Stimulated activated CD8-positive, alpha-beta memory T cell treated with anti-CD3 and anti-CD28 coated beads, Interleukin-4, amount 100 ng/mL, for 48 hours (primary cell): ENCODE measurements at regions not wholly inside any gene's neighbourhood (a gene's known extent, or its start where the extent isn't known, plus 50 kb on each side); places are given as distances from the start of the nearest gene placed in this dataset.

Experiments
- DNase-seq: peaks from one replicate; pipeline ENCODE4 v3.0.0-alpha.2; 2020

DNA sequence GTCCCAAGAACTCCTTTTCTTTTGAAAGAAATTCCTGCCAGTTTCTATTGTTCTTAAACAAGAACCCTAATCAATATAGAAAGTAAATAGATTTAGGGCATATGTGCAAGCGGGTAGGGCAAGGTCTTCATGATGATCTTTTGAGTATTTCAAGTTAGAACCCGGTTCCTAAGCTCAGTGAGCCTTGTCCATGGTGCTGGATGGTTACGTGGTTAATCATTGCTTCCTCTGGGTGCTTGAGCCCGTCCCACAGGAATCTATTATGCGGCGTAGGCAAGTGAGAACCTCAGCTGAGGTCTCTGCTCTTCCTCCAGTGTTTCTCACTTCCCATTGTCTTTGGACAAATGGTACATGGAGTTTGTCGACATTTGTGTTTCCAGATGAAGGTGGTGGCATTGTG, 580.8 kb upstream of the EEF2KMT start:
- no peak for DNase-seq

DNA sequence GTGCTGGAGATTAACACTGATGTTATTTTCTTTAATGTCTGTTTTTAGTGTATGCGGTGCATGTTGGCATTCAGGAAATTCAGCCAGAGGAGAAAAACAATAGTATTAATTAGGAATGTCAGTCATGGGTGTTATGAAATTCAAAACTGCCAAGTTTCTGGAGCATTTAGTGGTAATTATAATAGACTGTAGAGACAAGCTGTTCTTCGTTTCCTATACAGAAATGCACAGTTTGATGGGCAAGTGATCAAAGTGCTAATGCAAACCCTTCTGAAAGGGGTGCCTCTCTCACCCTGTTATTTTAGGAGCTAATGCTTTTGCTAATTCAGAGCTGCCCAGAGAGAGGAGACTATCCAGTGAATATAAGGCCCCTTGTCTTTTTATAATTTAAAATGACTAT, 573.8 kb upstream of the EEF2KMT start:
- DNase-seq, result no peak

DNA sequence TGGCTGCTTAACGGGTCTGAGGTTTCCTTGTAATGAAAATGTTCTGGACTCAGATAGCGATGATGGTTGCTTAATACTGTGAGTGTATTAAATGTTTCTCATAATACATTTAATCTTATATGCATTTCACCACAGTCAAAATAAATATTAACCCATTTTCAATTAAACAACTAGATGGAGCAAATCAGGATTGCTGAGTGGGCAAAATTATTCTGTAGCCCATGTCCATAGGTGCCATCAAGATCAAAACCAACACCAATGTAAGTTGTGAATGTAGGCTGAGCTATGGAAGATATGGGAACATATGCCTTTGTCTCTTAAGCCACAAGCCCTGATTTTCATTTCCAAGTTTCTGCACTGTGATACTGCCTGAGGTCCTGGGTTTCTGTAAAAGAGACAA, 572.6 kb upstream of the EEF2KMT start:
- no peak for DNase-seq

DNA sequence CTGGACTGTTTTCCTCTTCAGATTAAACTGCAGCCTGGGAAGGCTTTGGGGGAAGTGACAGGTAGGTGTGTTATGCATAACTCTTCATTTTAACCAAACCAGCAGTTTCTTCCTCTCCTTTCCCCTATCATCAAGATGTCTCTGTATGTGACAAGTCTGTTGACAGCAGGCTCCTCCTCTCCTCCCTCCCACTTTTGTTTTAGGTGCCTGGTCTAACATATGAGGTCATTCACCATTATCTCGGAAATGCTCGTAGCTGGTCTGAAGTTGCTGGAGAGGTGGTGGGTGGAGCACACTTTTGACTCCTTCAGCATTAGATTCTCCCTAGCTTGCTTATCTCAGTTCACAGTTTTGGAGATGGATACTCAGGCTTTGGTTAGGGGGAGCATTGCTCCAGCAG, 571.0 kb upstream of the EEF2KMT start:
- no peak for DNase-seq

DNA sequence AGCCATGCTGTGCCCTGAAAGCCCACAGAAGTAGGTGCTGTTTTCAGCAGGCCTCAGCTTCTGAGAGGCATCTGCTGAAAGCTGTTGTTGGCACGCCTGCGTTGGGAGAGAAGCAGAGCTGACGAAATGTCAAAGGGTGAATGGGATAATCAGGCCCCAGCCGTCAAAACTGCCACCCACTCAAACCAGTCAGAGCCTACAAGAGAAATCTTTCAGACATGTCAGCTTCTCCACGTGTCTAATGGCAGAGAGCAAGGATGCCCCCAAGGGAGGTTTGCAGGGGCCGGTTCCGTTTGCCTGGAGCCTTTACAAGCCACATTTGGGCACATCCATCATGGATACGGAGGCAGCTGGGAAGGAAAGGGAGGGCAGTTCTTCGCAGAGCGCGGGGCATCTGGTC, 568.2 kb upstream of the EEF2KMT start:
- no peak for DNase-seq

DNA sequence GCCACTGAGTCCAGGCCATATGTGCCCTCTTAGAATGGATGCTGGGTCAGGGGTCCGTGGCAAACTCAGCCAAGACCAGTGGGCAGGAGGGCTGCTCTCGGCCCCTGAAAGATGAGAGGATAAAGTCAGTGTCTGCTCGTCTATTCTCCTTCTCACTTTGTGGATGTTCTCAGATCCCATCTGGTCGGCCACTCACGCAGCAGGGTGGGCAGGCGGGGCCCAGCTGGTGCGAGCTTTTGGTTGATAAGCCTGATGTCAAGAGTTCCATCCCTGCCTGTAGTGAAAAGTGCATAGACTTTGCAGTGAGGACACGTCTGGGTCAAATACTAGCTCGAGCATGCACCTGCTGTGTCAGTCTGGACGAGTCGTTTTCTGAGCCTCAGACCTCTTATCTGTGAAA, 556.2 kb upstream of the EEF2KMT start:
- DNase-seq, result no peak

DNA sequence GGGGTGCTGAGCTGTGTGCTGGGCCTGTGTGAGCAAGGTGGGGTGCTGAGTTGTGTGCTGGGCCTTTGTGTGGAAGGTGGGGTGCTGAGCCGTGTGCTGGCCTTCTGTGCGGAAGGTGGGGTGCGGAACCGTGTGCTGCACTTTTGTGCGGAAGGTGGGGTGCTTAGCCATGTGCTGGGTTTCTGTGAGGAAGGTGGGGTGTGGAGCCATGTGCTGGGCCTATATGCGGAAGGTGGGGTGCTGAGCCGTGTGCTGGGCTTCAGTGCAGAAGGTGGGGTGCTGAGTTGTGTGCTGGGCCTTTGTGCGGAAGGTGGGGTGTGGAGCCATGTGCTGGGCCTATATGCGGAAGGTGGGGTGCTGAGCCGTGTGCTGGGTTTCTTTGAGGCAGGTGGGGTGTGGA, 555.4 kb upstream of the EEF2KMT start:
- DNase-seq, result no peak

DNA sequence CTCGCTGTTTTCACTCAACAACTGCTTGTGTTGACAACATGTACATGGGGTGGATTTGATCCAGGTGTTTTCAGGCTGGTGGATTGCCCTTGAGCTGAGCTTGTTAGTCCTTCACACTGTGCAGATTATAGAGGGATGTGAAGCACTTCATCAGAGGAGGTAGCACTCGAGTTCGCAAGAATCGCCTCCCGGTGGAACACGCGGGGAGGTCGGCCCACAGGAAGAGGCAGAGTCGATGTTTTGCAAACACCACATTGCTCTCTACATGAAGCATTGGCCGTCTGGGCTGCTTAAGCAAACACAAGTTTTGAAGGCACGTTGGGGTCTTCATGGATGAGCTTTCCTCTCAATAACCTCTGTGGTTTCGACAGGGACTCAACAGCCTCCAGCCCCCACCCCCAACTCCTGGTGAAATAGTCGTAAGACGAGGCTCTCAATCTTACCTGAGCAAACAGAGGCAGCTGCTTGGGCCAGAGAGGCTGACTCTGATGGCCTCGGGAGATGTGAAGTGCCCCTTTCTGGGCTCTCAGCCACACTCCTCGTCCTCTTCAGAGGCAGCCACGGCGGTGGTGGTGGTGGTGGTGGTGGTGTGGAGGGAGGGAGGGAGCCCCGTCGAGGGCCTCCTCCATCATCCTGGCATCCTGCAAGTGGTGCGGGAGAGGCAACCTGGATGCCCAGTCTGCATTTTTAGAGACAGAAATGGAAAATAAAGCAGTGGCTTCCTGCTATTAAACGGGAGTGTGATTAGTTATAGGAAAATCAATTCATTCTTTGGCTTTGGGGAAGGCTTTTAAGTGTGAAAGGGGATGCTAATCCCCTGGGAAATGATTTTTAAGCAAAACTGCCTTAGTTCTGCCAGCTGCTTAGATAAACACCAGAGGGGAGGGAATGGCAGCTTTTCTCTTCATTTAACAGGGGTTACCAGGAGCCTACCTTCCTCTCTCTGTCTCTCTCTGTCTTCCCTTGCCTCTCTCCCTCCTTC, 552.5 kb upstream of the EEF2KMT start:
- DNase-seq, result no peak

DNA sequence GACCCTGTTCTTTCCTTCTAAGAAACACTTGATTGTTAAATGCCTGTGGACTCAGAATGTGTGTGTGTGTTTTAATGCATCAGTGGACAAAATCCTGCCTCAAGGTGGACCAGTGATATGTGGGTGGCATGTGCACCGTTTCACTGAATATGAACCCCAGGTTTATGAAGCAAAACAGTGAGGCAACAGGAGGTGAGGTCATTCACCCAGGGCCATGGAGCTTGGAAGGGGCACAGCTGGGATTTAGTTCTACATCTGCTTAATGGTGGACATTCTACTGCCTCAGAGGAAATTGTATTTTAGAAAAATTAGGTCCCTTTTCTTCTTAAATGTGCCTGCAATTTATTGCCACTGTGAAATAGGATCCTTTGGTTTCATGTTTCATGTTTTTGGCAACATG, 549.5 kb upstream of the EEF2KMT start:
- no peak for DNase-seq

DNA sequence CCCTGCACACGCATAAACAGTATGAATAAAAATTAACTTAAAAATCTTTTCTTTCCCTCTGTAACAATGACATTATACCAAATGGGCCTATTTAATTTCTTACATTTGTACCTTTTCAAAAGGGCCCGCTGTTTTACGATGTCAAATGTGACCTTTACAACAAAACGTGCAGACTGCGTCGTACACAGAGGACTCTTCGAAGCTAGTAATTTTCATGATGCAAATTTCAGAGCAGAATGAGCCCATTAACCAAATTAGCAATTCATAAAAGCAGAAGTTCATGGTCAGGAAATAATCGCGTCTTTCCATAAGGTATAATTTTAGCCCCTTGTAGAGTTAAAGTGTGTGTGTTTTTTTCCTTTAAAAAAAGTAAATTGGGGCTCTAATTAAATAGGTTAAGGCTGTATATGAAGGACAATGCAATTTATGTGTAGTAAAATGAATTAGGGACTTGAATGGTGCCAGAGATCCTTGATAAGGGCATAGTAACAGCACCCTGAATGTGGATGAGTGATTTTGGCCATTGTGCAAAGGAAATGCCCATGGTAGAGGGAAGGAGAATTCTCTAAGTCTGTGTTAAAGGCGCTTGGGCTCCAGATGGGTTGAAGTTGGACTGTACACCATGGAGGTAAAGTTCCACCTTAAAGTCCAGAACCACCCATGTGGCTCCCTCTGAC, 546.4 kb upstream of the EEF2KMT start:
- no peak for DNase-seq

DNA sequence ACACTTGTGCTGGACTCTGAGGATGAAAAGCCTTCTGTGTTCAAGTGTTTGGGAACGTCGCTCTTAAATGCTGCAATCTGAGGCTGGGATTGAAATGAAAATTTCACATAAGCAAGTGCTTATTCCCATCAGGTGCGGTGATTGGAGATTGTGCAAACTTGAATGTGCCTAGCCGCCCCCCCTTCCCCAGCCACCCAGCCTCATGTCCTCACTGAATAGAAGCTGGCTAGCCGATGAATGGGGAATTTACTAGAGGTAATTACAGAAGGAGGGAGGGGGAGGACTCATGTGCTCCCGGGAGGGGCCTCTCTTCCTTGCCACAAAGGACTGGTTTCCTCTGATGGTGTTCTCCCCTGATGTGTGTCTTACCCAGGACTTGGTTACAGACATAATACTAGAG, 544.8 kb upstream of the EEF2KMT start:
- DNase-seq, result no peak

DNA sequence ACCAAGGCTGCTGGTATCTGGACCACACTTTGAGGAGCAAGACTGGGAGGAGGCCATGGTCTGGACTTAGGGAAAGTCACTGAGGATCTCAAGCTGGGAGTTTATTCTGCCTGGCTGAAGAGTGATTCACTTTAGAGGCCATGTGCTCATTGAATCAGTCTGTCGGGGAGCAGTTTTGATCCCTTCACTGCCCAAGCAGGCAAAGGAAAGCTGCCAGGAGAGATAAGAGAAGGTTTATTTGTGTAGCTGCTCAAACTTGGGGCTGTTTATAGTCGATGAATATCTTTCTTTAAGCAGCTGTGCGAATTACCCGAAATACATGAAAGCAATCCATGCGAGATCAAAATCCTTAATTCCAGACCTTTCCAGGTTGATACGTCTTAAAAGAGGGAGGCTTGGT, 544.4 kb upstream of the EEF2KMT start:
- DNase-seq, result no peak

DNA sequence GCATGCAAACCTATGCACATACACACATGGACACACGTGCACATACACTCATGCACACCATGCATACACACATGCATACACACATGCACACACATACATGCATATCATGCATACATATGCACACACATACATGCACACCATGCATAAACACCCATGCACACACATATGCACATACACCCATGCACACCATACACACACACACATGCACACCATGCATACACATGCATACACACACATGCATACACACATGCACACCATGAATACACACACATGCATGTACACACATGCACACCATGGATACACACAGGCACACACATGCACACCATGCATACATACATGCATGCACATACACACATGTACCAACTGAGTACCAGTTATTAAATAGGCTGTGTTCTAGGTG, 543.3 kb upstream of the EEF2KMT start:
- DNase-seq, result no peak

DNA sequence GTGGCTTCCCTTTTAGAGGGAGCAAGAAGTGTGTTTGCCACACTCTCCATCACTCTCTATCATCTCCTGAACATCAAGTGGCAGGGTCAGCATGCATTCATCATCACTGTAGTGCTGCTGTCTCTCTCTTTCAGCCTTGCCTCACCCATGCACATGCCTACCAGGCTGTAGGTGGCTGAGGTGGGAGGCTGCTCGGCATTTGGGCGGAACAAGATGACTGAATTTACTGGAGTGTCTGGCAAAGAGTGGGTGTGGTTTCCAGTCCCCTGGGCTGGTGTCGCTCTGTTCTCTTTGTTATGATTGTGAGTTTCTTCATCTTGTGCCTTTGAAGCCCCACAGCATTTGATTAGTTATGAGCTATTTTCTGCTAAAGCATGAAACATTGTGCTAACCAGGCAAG, 541.9 kb upstream of the EEF2KMT start:
- no peak for DNase-seq

DNA sequence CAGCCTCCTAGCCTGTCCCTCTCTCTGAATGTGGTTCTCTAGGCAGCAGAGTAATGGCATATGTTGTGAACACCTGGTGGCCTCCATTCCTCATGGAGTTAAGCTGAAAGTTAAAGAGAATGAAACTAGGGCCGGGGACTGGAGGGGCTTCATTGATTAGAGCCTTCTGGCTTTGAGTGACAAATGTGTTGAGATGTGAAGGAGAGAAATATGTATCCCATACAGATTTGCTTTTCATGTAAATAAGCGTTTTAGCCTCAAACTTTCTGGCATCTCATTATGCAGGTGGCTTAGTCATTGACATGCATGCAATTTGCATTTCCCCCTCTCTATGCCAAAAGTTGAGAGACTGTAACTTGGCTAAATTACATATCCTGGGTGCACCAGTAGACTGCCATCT, 537.7 kb upstream of the EEF2KMT start:
- DNase-seq, result no peak

DNA sequence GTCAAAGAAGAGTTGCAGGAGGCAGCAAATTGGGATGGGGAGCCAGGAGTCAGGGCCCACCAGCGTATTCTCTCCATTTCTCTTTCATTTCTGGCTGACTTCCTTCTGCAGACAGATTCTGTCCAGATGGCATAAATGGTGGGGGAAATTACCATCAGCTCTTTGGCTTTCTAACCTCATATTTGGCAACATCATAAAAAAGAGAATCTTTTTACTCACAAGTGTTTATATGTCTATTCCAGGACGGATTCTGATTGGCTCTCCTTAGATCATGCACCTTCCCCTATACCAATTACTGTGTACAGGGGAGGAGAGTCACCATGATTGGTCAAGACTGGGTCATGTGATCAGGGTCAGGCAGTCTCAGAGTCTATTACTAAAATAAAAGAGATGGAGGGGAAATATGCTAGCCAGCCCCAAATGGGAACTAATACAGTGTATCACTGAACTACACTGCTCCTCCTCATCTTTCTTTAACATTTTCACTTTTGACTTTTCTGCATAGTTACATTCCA, 537.1 kb upstream of the EEF2KMT start:
- DNase-seq, result no peak

DNA sequence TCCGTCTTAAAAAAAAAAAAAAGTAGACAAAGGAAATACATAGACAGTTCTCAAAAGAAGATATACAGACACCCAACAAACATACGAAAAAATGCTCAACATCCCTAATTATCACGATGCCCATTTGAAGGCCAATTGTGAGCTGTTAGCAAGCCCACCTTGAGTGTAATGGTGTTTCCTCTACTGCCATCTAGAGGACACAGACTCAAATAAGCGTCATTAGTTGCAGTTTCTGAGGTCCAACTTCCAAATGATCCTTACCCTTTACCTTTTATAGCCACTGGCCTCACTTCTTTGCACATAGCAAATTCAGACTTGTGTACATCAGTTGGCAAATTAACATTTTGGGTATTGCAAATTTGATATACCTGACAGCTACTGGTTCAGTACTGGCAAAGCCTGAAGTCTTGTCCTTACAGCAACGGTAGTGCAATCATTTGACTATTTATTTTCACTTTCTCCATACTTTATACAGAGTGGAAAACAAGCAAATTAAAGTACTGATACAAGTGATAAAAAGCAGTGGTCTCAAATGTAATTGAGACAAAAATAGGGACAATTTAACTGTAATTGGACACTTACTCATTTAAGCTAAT, 536.3 kb upstream of the EEF2KMT start:
- no peak for DNase-seq

DNA sequence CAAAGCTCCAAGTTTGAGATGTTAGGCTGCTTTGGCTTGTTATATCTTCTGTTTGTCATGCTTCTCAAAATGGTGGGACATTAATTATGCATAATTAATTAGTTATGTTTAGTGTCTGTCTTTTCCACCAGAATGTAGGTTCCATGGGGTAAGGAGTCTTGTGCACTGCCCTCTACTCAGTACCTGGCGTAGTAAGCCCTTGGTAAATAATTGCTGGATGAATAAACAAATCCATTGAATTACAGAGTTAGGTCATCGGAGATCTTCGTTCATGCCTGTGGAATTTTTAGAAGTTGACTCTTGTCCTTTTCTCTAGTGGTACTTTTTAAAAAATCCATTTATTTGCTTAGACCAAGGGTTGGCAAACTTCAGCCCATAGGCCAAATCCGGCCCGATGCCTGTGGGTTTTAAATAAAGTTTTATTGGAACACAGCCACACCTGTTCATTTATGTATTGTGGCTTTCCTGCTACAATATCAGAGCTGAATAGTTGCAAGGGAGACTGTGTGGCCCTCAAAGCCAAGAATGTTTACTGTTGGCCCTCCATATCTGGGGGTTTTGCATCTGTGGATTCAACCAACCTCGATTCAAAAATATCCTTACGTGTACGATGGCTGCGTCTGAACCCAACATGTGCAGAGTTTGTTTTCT, 524.8 kb upstream of the EEF2KMT start:
- no peak for DNase-seq

DNA sequence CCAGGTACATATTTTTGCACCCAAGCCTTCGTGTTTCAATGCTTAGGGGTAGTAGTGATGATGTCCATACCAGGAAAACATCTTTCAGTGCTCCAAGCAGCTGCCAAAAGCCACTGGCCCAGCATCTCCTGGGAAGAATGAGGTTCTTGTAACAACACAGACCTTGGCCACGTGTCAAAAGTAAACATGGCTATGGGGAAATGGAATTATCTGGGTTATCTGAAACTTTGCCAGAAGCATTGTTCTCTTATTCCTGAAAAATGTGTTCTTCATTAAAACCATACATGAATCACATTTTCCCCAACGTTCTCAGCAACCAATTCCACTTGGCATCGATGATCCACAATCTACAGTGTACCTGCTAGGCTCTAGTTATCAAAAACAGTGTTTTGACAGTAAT, 524.2 kb upstream of the EEF2KMT start:
- DNase-seq, result no peak

DNA sequence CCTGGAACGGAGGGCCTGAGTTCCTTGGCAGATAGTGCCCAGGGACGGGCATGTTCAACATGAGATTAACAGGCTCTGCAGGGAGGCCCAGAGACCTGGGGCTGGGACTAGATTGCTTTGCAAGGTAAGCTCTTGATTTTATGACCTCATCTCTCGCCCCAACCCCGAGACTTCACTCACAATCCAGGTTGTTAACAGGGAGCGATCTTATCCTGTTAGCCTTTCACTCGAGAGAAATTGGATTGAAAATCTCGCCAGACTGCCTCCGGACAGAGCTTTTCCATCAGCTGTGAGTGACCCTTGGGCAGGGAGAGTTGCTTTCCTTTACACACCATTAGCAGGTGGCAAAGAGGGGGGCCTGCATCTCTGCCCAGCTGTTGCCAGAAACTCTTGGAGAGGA, 521.7 kb upstream of the EEF2KMT start:
- no peak for DNase-seq

DNA sequence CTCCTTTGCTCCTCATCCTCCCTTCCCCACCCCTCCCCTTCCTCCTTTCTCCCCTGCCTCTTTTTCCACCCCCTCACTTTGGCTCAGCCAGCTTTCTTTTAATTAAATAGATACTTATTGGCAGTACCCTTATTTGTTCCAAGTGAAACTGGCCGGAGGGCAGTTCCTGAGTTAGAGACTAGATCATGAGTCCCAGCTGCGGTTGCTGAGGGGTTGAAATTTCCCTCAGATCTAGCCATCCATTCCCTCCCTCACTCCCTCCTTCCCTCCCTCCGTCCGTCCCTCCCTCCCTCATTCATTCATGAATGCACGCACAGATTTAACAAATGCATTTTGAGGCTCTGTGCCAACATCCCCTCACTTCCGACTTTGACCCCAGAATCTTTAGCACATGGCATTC, 519.2 kb upstream of the EEF2KMT start:
- DNase-seq, result no peak

DNA sequence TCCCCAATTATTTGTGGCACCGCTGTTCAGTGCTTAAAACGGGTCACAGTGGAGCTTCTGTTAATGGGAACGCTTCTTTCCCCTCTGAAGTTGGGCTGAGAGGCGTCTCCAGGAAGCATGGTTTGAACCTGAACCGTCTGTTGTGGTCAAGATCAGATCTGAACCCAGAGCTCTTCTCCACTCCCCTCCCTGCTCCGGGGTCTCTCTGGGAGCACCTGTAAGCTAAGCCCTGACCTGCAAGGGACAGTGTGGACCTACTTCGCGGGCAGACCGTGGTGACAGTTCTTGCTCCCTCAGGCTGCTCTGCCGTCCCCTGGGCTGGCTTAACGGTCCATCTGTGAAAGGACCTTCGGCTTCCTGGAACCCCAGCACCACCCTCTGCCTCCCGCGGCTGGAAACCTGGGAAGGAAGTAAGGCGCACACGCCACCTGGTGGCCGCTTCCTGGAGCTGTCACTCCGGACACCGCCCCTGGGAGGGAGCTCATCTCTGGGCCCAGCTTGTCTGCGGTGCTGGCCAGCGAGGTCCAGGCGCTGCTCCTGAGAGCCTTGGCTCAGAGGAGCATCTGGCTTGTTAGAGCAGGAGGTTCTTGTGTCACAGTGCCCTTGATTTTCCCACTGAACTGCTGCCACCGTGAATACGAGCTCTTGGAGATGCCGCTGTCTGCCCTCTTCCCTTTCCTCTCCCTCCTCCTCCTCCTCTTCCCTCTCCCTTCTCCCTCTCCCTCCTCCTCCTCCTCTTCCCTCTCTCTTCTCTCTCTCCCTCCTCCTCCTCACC, 518.5 kb upstream of the EEF2KMT start:
- peak; percentile 70 for DNase-seq

DNA sequence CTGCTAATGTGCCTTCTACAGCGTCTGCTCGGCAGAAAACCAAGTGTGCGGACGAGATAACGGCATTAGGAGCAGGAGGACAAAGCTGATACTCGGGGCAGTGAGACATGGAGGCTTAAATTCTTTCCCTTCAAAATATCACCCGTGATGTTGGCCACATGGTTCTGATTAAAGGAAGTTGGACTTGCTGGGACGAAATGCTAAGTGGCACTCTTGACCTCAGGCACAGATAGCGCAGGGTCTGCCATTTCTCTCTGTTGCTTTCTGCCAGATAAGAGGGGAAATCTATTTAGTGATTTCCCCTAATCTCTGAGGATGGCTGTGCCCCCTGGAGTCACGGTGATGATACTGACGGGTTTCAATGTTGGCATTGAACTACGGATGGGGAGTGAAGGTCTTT, 509.6 kb upstream of the EEF2KMT start:
- DNase-seq, result no peak
